Fibroblast of lung (primary cell): ENCODE measurements at regions not wholly inside any gene's neighbourhood (a gene's known extent, or its start where the extent isn't known, plus 50 kb on each side); places are given as distances from the start of the nearest gene placed in this dataset.

Experiments used
- CTCF ChIP-seq, 2 donors: IDR thresholded peaks in 1 of 2; conservative IDR thresholded peaks in 1 of 2; 1 replicate in 1 of 2; 2 replicates in 1 of 2; pipeline ENCODE4 v1.5.1; 2011 to 2012; ENCODE audit warnings: low read length in 2 of 2, control low read depth in 1 of 2, inconsistent platforms in 1 of 2, low read depth in 1 of 2, mild to moderate bottlenecking in 1 of 2
- EZH2 ChIP-seq: IDR thresholded peaks from 2 replicates; pipeline ENCODE4 v1.5.1; 2012; ENCODE audit warnings: low read length, control low read depth, mild to moderate bottlenecking; ENCODE audit errors: missing control alignments

GRCh38 chr10:52977581-52977980 is 205.0 kb upstream of the MBL2 start:
- TF ChIP-seq CTCF (conservative IDR thresholded peaks at IDR 0.05 in 1 of 2, IDR thresholded peaks at IDR 0.05 in 1 of 2; ENCODE audit: low read depth in 1 of 2, low read length in 2 of 2) (no peak), EZH2 (no peak)
